ENCODE measurements at regions not wholly inside any gene's neighbourhood (a gene's known extent, or its start where the extent isn't known, plus 50 kb on each side); places are given as distances from the start of the nearest gene placed in this dataset.

DNA sequence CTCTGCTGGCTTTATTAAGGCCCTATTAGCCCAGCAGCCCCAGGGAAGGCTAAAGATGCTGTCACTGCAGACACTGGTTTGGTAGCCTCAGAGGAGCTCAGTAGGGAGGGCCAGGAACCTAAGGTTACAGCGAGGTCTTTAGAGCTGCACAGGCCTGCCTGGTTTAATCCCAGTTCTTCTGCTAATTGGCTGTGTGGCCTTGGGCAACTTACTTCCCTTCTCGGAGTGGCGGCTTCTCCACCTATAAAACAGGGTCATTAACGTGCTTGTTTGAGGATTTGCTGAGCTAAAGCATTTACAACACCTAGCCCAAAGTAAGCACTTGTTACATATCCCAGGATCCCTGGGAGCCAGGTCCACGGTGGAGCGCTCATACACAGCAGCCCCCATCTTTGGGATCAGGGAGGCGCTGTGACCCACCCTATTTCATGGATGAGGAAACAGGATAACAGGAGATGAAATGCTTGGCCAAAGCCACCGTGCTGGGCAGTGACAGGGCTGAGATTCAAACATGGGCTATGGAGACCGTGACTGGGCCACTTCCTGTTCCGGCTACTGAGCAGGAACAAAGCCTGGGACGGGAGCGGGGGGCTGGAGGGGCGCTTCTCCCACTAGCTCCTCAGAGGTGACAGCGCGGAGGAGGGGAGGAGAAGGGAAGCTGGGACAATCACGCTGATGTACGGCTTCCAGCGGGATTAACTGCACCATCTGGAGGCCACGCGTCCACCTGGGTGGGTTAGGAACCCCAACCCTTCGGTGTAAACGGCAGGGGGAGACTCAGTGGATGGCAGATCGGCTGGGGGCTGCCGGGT, 61.5 kb downstream of the IGLL1 start:
- H3K4me1 ChIP-seq = peaks cover 0 to 55% (median 42%) of the 10 kb centered on the region in 4 donors
- no peak for TF ChIP-seq POLR2AphosphoS5 (IDR thresholded peaks at IDR 0.05)
- TF ChIP-seq EP300 (IDR thresholded peaks at IDR 0.05) = no peak
- no peak for TF ChIP-seq POLR2A (IDR thresholded peaks at IDR 0.05)
- TF ChIP-seq, protein P1, sequence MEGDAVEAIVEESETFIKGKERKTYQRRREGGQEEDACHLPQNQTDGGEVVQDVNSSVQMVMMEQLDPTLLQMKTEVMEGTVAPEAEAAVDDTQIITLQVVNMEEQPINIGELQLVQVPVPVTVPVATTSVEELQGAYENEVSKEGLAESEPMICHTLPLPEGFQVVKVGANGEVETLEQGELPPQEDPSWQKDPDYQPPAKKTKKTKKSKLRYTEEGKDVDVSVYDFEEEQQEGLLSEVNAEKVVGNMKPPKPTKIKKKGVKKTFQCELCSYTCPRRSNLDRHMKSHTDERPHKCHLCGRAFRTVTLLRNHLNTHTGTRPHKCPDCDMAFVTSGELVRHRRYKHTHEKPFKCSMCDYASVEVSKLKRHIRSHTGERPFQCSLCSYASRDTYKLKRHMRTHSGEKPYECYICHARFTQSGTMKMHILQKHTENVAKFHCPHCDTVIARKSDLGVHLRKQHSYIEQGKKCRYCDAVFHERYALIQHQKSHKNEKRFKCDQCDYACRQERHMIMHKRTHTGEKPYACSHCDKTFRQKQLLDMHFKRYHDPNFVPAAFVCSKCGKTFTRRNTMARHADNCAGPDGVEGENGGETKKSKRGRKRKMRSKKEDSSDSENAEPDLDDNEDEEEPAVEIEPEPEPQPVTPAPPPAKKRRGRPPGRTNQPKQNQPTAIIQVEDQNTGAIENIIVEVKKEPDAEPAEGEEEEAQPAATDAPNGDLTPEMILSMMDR (IDR thresholded peaks at IDR 0.05) = no peak
- no peak overlapping the region for H3K4me3 ChIP-seq
- intact Hi-C loops (cut with DNase I) = no loop called here
- no peaks in the 10 kb centered on the region for H3K36me3 ChIP-seq
- no peaks in the 10 kb centered on the region for H3K27me3 ChIP-seq
- no peak for DNase-seq
- H3K9me3 ChIP-seq = no peaks in the 10 kb centered on the region
- WGBS, 2 donors = 59 to 77% methylated on average over 24 of the region's 24 CpGs
- H3K27ac ChIP-seq = peak overlapping the region in 2 of 4 donors; percentile 17 to 96

DNA sequence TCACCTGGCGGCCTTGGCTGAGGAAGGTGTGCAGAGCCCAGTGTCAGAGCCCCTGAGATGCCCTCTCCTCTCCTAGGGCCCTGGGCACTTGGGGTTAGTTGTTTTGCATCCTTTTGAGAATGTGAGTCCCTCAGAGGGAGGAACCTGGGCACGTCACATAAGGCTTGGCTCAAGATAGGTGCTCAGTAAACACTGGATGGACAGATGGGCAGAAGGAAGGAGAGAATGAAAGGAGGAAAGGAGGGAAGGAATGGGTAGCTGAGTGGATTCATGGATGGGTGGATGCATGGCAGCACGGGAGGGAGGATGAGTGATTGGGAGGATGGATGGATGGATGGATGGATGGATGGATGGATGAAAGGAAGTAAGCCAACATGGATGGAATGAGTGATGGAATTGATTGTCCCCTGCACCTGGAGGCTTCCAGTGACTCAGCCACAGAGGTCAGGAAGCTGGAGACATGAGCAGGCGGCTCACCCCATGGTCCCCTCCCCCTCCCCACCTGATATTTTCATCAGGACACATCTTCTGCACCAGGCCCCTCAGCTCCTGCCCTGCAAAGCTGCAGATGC, 62.2 kb downstream of the IGLL1 start:
- DNase-seq = no peak
- Histone ChIP-seq H3K4me3 (no peak overlapping the region), H3K36me3 (no peaks in the 10 kb centered on the region), H3K27me3 (no peaks in the 10 kb centered on the region), H3K4me1 (peaks cover 0 to 55% (median 37%) of the 10 kb centered on the region in 4 donors), H3K27ac (peak overlapping the region in 2 of 4 donors; percentile 81 to 96), H3K9me3 (no peaks in the 10 kb centered on the region)
- TF ChIP-seq POLR2AphosphoS5 (IDR thresholded peaks at IDR 0.05) (no peak), EP300 (IDR thresholded peaks at IDR 0.05) (no peak), POLR2A (IDR thresholded peaks at IDR 0.05) (no peak)
- TF ChIP-seq, protein P1 (IDR thresholded peaks at IDR 0.05) = no peak
- 85 to 91% methylated on average over 4 of the region's 4 CpGs for WGBS, 2 donors
- intact Hi-C loops (cut with DNase I) = no loop called here

DNA sequence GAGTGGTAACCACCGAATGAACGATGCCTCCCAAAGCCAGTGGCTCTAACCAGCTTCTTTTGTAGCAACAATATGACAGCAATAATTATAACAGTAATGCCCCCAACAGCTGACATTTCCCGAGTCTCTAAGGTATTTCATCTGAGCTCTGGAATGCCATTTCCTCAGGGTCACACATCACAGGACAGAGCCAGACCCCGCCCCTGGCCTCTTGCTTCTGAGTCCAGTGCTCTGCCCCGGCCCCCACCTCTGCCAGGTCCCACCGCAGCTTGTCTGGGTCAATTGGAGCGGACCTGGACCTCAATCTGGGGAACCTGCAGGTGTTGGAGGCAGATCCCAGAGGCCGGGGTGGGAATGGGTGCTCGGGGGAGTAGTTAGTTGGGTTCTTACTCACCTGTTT, 63.8 kb downstream of the IGLL1 start:
- intact Hi-C loops (cut with DNase I) = no loop called here
- Histone ChIP-seq H3K4me3 (no peak overlapping the region), H3K9me3 (no peaks in the 10 kb centered on the region), H3K36me3 (no peaks in the 10 kb centered on the region), H3K27ac (peak overlapping the region in 2 of 4 donors; percentile 81 to 87), H3K27me3 (no peaks in the 10 kb centered on the region), H3K4me1 (peaks cover 0 to 57% (median 26%) of the 10 kb centered on the region in 4 donors)
- WGBS, 2 donors = 77 to 90% methylated on average over 9 of the region's 9 CpGs
- no peak for DNase-seq
- TF ChIP-seq EP300 (IDR thresholded peaks at IDR 0.05) (no peak), POLR2A (IDR thresholded peaks at IDR 0.05) (no peak), POLR2AphosphoS5 (IDR thresholded peaks at IDR 0.05) (no peak)
- TF ChIP-seq, protein P1 (IDR thresholded peaks at IDR 0.05) = no peak

DNA sequence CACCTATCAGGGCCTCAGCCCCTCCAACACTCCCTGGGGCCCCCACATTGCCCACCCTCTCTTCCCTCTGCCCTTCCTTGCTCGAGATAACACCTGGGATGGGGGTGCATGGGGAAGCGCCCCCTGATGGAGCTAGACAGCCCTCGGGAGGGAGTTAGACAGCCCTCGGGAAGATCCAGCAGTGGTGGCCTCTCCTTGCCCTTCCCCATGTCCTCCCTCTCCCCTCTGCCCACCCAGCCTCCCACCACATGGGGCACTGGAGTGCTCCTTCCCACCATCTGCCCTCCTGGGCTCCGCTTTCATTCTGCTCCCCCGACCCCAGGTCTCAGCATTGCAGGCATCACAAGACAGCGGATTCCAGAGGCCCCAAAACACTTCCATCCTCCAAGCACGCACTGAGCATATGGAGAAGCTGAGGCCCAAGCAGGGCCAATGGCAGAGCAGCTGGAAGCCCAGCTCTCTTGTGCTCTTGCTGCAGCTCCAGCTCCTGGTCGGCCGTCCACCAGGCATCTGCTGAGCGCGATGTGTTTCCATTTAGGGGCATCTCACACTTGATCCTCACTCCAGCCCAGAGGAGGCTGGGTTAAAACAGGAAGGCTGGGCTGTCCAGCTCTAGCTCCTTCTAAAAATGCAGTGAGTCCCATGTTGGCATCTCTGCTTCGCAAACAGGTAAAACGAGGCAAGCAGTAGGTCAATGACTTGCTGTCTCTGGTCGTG, 65.6 kb downstream of the IGLL1 start:
- Histone ChIP-seq H3K4me1 (peaks cover 0 to 49% (median 15%) of the 10 kb centered on the region in 4 donors), H3K9me3 (no peaks in the 10 kb centered on the region), H3K4me3 (peak overlapping the region in 1 of 4 donors; percentile 9), H3K27me3 (no peaks in the 10 kb centered on the region), H3K27ac (peak overlapping the region; percentile 63 to 87 (median 76)), H3K36me3 (no peaks in the 10 kb centered on the region)
- DNase-seq = peak; percentile 85
- TF ChIP-seq POLR2AphosphoS5 (IDR thresholded peaks at IDR 0.05) = peak in 3 of 4 donors; percentile 17 to 44 (median 18)
- TF ChIP-seq, protein P1 (IDR thresholded peaks at IDR 0.05) = no peak
- intact Hi-C loops (cut with DNase I) = no loop called here
- 79 to 90% methylated on average over 15 of the region's 15 CpGs for WGBS, 2 donors

All from sigmoid colon (tissue), 6 donors.